Fibroblast of villous mesenchyme (primary cell): ENCODE measurements at regions not wholly inside any gene's neighbourhood (a gene's known extent, or its start where the extent isn't known, plus 50 kb on each side); places are given as distances from the start of the nearest gene placed in this dataset.

Experiments
- DNase-seq: peaks from one replicate; pipeline ENCODE4 v3.0.0-alpha.2; 2010; ENCODE audit warnings: low read depth
- H3K4me3 ChIP-seq: 2 replicates; pipeline ENCODE4 v1.5.1; 2011; ENCODE audit warnings: low read depth, mild to moderate bottlenecking, low read length
- CTCF ChIP-seq: IDR thresholded peaks from 2 replicates; pipeline ENCODE4 v1.5.1; 2012; ENCODE audit warnings: low read depth, mild to moderate bottlenecking, low read length; ENCODE audit not compliant: insufficient read depth

DNA sequence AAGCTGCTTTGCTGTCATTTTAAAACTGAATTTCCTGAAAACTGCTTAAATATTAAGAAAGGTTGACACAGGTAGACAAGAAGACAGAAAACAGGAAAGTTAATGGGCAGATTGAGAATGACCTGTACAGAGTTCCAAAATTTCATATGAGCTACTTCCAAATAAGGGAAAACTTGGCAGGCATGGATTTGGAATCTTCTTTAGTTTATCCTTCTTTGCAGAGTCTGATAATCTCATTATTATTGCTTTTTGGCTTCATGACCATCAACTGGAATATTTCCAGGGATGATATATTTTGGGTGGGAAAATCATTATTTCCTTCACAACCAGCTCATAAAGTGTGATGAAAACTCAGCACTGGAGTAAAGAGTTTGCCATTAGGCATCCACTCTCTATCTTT, 346.5 kb upstream of the NPVF start:
- H3K4me3 ChIP-seq: no peak overlapping the region
- no peak for TF ChIP-seq CTCF
- no peak for DNase-seq

DNA sequence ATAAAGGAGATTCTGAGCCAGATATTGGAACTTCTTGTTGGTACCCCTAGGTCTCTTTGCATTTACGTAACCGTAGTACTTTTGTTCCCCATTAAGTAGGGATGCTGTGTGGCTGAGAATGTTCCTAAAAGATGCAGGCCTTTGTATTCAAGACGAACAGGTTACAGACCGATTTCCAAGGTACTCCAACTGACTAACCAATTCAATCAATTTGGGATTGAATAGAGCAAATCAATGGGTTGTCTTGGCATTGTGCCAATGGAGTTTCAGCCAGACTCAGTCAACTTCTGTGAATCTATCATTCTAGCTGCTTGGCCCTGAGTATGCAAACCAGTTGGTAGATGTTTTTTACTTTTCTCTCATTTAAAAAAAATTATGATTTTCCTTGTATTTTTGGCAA, 347.3 kb upstream of the NPVF start:
- no peak overlapping the region for H3K4me3 ChIP-seq
- no peak for DNase-seq
- TF ChIP-seq CTCF: no peak

DNA sequence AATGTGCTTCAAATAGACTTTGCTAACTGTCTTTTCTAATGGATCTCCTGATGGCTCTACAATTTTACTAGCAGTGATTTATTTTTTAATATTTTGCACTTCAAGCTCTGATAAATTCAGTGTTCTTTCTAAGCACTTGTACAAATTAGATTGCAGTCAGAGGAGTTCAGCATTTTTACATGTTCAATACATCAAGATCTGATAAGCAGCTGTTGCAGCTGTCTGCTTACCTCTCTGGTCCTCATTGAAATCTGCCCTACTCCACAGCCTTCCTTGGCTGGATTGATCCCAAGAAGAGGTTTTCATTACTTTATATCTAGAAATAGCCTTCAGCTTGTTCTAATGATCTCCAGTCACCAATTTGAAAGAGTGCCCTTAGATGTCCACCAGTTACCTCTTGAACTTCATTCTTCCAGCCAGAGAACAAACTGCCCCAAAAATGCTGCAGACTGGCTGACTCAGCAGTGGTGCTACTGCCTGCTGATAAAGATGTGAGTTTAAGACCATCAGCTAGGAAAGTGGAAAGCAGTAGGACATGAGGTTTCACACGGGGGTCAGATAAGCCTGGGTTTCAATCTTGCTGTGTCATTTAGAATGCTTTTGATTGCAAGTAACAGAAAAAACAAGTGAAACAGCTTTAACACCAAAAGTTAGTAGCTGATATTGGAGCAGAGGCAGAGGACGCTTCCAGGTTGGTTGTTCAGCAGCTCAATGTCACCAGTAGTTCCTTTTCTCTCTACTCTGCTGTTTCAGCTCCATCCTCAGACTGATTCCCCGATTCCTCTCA, 350.9 kb upstream of the NPVF start:
- H3K4me3 ChIP-seq: no peak overlapping the region
- TF ChIP-seq CTCF: no peak
- DNase-seq: no peak

DNA sequence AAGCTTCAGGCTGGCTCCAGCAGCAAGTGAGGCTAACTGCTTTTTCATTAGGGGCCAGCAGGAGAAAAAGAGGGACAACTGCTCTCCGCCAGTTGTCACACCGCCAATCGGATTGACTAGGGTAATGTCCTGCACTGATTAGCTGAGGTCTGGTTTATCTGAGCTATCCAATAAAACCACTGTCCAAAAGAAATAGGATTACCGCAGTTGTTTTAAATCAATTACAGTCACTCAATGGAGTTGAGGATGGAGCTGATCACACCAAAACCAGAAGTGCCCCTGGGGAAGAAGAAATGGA, 351.4 kb upstream of the NPVF start:
- DNase-seq: no peak
- no peak for TF ChIP-seq CTCF
- no peak overlapping the region for H3K4me3 ChIP-seq

GRCh38 chr7:25580141-25580540, 351.9 kb upstream of the NPVF start:
- no peak for DNase-seq
- no peak overlapping the region for H3K4me3 ChIP-seq
- no peak for TF ChIP-seq CTCF

DNA sequence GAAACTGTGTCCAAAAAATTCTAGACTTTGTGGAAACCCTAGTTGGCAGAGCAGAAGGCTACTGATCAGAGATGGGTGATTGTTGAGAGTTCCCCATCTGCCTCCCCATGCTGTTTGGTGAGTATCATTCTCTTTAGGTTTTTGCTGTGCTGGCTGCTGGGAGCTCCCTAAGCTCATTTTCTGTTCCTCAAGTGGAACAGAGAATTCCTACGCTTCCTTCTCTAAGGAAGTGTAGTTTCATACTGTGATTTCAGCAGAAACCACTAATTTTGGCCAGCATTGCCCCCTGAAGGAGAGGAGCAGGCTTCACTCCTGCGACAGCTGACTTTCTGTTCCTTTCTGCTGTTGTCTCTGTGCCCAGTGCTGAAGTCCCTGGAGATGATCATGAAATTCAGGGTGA, 355.3 kb upstream of the NPVF start:
- no peak overlapping the region for H3K4me3 ChIP-seq
- no peak for DNase-seq
- TF ChIP-seq CTCF: no peak
